HFF-Myc (cell line): ENCODE measurements at regions not wholly inside any gene's neighbourhood (a gene's known extent, or its start where the extent isn't known, plus 50 kb on each side); places are given as distances from the start of the nearest gene placed in this dataset.
"Not testable (repeated sequence)": the region's sequence is repeated elsewhere in the genome, so short reads cannot be mapped to it uniquely, and the experiment has no call there.

ENCODE experiments used
- DNase-seq: peaks from one replicate; pipeline ENCODE4 v3.0.0-alpha.2; 2011; ENCODE audit warnings: low read depth; ENCODE audit errors: extremely low read depth
- H3K4me3 ChIP-seq: replicated peaks from 2 replicates; pipeline ENCODE4 v1.5.1; 2011; ENCODE audit warnings: low read depth, mild to moderate bottlenecking, control low read depth, low read length
- CTCF ChIP-seq: IDR thresholded peaks from 2 replicates; pipeline ENCODE4 v1.5.1; 2012; ENCODE audit warnings: mild to moderate bottlenecking, low read depth, low read length, control low read depth; ENCODE audit errors: missing control alignments

GRCh38 chr7:152949253-152949652, 189.7 kb downstream of the ACTR3B start:
- no peak for TF ChIP-seq CTCF
- no peak overlapping the region for H3K4me3 ChIP-seq
- no peak for DNase-seq

GRCh38 chr7:152949790-152950189, 190.2 kb downstream of the ACTR3B start:
- no peak for DNase-seq
- no peak overlapping the region for H3K4me3 ChIP-seq
- no peak for TF ChIP-seq CTCF

GRCh38 chr7:152956006-152956405, 196.5 kb downstream of the ACTR3B start:
- no peak for TF ChIP-seq CTCF
- no peak for DNase-seq
- no peak overlapping the region for H3K4me3 ChIP-seq

- no peak for DNase-seq
- no peak for TF ChIP-seq CTCF
- no peak overlapping the region for H3K4me3 ChIP-seq
These were observed 200.1 kb downstream of the ACTR3B start for GRCh38 chr7:152959610-152960009.

- DNase-seq, H3K4me3 ChIP-seq: not testable (repeated sequence)
These were observed 202.2 kb downstream of the ACTR3B start for GRCh38 chr7:152961796-152962195.

- no peak for TF ChIP-seq CTCF
- DNase-seq = no peak
- no peak overlapping the region for H3K4me3 ChIP-seq
These were observed 206.6 kb downstream of the ACTR3B start for GRCh38 chr7:152966189-152966588.

- TF ChIP-seq CTCF = no peak
- no peak for DNase-seq
- no peak overlapping the region for H3K4me3 ChIP-seq
These were observed 208.4 kb downstream of the ACTR3B start for GRCh38 chr7:152967958-152968357.

- no peak for TF ChIP-seq CTCF
- DNase-seq = no peak
- H3K4me3 ChIP-seq = no peak overlapping the region
These were observed 209.0 kb downstream of the ACTR3B start for GRCh38 chr7:152968514-152968913.
